Esophagus muscularis mucosa (tissue), 4 donors: ENCODE measurements at regions not wholly inside any gene's neighbourhood (a gene's known extent, or its start where the extent isn't known, plus 50 kb on each side); places are given as distances from the start of the nearest gene placed in this dataset.

Source experiments
- EP300 ChIP-seq: sonication (generic); formaldehyde crosslinking; IDR thresholded peaks from one replicate; pipeline ENCODE4 v1.6.1; 2017; ENCODE audit warnings: antibody characterized with exemption
- POLR2AphosphoS5 ChIP-seq, 2 donors: sonication (generic); formaldehyde crosslinking; IDR thresholded peaks; one replicate each; pipeline ENCODE4 v1.6.1; 2017; ENCODE audit warnings: antibody characterized with exemption in 2 of 2
- TF ChIP-seq, protein P1 (sequence below), 3 experiments: fragments of 200-600 bp in 2 of 3; fragments of 450-650 bp in 1 of 3; sonication (generic) in 2 of 3; IDR thresholded peaks; one replicate each; pipeline ENCODE4 v1.5.1; 2017 to 2019; ENCODE audit warnings: antibody characterized with exemption in 3 of 3, mild to moderate bottlenecking in 2 of 3, moderate library complexity in 1 of 3

DNA sequence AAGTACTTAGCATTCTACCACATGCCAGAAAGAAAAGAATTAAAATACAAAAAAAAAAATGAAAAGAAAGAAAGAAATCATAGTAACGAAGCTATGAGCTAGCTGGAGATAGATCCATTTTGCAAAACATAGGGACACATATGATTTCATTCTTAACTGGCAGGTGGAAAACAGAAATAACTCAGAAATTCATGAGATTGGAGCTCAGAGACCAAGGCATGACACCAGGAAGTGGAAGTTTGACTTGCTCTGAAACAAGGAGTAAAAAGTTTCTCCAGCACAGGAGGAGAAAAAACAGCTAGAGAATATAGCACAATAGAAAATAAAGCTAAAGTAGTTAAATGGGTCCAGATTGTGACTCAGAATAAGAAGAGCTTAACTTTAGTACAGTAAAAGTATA is 278.1 kb downstream of the ZEB2 start:
- no peak for TF ChIP-seq EP300
- TF ChIP-seq, protein P1, sequence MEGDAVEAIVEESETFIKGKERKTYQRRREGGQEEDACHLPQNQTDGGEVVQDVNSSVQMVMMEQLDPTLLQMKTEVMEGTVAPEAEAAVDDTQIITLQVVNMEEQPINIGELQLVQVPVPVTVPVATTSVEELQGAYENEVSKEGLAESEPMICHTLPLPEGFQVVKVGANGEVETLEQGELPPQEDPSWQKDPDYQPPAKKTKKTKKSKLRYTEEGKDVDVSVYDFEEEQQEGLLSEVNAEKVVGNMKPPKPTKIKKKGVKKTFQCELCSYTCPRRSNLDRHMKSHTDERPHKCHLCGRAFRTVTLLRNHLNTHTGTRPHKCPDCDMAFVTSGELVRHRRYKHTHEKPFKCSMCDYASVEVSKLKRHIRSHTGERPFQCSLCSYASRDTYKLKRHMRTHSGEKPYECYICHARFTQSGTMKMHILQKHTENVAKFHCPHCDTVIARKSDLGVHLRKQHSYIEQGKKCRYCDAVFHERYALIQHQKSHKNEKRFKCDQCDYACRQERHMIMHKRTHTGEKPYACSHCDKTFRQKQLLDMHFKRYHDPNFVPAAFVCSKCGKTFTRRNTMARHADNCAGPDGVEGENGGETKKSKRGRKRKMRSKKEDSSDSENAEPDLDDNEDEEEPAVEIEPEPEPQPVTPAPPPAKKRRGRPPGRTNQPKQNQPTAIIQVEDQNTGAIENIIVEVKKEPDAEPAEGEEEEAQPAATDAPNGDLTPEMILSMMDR (IDR thresholded peaks at IDR 0.05): no peak
- no peak for TF ChIP-seq POLR2AphosphoS5 (IDR thresholded peaks at IDR 0.05)
